C1 segment of cervical spinal cord (tissue), 14 donors: ENCODE measurements at regions not wholly inside any gene's neighbourhood (a gene's known extent, or its start where the extent isn't known, plus 50 kb on each side); places are given as distances from the start of the nearest gene placed in this dataset.

ENCODE experiments used
- DNase-seq, 14 donors: peaks; one replicate each; lab custom pipeline; 2025; lab: John Stamatoyannopoulos, UW

- DNase-seq = no peak
Measured at GRCh38 chr7:16233517-16233916, 187.8 kb downstream of the CRPPA start.

DNA sequence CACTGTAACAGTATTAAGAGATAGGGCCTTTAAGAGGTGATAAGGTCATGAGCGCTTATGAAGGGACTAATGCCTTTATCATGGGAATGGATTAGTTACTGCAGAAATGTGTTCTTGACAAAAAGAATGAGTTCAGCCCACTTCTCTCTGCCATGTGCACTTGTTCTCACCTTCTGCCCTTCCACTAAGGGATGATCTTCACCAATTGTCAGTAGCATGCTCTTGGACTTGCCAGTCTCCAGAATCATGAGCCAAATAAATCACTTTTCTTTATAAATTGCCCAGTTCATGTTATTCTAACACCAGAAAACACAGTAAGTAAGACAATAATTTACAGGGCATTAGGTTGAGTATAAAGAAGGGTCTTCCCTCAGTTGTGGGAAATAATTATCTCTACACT is 189.1 kb downstream of the CRPPA start:
- no peak for DNase-seq

DNA sequence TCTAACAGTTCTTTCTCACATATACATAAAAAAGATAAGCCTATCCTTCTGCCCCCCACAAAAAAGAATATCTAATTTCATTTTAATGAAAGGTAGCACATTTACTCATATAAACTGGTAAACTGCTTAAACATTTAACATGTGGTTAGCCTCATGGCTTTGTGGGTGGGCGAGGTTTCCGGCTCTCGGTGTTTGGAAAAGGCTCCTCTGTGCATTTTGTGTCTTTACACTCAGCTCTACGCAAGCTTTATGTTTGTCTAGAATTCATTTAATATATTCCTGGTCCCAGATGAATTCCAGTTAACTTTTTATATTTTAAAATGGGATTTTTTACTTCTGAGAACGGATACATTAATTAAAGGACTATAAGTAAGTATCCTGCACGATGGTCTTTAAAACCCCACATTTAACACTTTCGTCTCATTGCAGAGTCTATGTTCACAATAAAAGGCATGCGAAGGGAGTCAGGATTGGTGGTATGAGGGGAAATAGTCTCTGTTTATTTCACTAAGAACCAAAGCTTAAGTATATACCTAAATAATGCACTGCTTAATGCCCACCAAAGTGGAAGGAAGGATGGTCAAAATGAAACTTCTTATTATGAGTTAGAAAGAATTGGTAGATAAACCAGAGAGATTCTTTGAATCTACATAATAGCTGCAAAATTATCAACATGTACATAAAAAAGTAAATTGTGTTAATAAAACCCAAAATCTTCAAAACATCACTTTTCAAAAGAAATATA is 197.2 kb downstream of the CRPPA start:
- no peak for DNase-seq

- DNase-seq = no peak
Measured at GRCh38 chr7:16212610-16213009, 208.7 kb downstream of the CRPPA start.

DNA sequence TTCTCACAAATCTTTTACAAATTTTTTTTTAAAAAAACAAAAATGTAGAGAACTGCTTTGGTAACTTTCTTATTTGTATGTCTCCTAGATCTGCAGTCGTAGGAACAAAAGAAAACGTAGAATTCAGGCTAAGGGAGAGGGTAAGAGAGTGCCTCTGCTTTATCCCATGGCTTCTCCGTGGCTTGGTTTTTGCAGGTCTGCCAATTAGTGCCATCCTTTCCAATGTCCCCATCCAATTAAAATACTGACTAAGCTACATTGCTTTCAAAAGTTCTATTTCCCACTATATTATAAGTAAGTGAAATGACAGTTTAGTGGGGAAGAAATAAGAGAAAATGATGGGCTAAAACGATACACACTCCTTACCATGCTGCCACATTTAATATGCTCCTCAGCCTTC is 209.3 kb downstream of the CRPPA start:
- DNase-seq = no peak

GRCh38 chr7:16211402-16211925 is 209.9 kb downstream of the CRPPA start:
- no peak for DNase-seq

DNA sequence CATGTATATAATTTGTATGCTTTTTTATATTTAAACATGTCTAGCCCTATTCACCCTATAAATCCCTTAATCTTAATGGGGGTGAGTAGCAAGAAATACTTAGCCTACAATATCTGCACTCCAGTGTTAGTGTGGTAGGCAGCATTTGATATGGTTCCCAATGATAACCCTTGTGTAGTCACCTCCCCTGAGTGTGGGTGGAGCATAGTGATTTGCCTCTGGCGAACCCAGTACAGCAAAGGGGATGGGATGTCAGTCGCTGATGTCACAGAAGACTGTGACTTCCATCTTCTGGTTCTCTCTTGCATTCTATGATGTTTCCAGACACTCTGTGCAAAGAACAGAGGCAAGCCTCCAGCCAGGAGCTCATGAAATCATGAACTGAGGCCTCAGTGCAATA is 211.2 kb downstream of the CRPPA start:
- no peak for DNase-seq

DNA sequence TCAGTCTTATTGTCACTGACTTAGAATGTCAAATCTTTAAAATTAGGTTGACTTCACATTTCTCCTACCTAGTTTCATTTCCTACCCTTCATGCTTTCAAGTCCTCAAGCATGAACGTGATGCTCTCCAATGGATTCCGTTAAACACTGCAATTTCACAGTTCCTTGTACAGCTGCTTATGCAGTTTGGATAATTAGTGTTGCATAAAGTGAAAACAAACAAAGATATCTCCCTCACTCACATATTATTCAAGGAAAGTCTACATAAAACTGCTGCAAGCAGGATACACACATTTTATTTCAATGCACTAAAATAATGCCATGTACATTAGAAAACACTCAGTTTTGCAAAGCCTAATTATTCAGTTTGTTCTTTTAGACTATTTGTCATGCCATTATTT is 214.0 kb downstream of the CRPPA start:
- DNase-seq = no peak

- no peak for DNase-seq
Measured at GRCh38 chr7:16205466-16205865, 215.9 kb downstream of the CRPPA start.

DNA sequence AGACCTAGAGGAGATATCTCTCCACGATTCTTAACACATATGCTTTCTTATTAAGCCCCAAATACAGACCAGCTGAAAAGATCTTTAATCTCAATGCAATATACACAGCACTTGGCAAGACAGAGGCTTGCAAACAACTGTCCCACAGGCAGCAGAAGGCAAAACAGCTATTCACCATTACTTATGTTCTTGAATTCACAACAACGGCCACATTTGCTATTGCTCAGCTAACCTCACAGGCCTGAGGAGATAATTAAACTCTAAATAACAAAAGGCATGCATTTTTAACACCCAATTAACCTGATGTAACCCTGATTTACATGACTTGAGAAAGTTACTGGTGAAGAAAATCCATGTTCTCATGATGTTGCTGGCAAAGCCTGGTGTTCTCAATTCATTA is 216.4 kb downstream of the CRPPA start:
- no peak for DNase-seq

- no peak for DNase-seq
Measured at GRCh38 chr7:16203065-16203464, 218.3 kb downstream of the CRPPA start.

DNA sequence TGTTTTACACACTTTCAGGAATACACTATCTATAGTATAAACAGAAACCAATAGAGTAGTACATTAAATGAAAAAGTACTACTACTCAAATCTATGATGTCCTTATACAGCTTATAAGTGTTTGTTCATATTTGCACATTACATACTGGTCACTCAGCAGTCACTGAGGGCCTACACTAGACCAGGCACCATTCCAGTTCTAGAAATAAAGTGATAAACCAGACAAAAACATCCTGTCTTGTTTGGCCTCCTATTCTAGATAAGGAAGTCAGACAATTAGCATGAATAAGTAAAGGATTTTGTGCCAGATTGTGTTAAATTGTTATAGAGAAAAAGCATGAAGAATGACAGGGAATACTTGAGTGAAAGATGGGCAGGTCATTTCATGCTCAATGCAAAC is 219.0 kb downstream of the CRPPA start:
- no peak for DNase-seq

DNA sequence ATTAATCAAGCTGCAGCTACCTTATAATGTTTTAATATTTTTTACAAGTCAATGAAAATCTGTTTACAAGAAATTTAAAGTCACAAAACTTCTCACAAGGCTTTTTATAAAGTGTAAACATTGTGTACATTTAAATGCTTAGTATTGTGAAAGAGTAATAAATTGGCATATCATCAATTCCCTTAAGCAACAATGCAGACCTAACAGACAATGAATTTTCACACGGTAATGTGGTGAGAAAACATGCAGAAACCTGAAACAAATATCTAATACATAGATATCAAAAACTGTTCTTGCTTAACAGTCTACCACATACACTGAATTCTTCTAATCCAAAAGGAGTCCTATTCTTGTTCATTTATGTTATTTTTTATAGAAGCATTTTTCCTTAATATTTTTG is 220.7 kb downstream of the CRPPA start:
- DNase-seq = no peak

DNA sequence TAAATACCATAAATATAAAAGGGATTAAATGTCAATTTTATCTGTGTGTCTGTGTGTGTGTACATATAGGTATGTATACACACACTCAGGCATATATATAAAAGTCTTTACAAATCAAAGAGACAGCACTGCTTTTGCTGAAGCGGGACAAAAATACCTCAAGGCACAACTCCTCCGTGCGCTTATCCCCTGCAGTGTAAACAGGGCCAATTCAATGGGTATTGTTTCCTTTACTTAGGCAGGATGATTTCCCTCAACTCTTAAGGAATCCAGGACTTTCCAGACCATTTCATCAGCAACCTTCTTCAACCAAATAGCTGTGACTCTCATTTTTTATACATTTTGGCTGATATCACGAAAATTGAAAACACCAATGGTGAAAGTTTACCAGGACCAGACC is 227.7 kb downstream of the CRPPA start:
- DNase-seq = no peak

- no peak for DNase-seq
Measured at GRCh38 chr7:16189026-16189715, 232.2 kb downstream of the CRPPA start.

DNA sequence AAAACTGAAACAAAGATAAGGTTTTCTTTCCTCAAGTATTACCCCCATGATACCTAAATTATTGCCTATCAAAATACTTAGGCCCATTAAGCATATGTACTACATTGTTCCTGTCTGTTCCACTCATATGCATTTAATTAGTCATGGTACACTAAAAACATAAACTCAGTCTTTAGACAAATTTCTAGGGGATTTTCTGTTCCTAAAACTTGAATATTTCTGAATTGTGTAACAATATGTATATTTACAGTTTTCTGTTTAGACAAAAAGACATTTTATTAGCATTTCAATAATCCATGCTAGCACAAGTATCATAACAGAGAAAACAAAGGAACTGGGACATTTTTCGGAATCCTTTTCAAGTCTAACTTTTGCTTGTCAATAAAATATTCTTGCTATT is 234.2 kb downstream of the CRPPA start:
- no peak for DNase-seq

- no peak for DNase-seq
Measured at GRCh38 chr7:16178585-16178984, 242.8 kb downstream of the CRPPA start.

- no peak for DNase-seq
Measured at GRCh38 chr7:16178092-16178491, 243.2 kb downstream of the CRPPA start.

- no peak for DNase-seq
Measured at GRCh38 chr7:16174253-16174652, 247.1 kb downstream of the CRPPA start.

DNA sequence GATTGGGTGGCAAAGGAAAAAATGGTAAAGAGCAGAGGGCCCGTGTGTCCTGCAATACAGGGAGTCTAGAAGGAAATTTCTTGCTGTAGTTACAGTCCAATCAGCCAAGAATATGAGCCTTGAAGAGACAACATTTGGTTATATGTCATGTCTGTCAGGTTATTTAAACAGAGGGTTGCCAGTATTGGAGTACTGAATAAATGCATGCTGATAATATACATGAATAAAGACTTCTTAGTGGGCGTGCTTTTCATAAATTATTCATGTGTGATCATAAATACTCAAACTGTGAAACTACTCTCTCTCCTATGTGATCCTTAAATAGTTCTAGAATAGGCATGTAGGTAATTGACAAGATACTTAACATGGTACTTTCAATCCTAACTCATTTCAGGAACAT is 249.0 kb downstream of the CRPPA start:
- DNase-seq = no peak

- no peak for DNase-seq
Measured at GRCh38 chr7:16171928-16172327, 249.4 kb downstream of the CRPPA start.

DNA sequence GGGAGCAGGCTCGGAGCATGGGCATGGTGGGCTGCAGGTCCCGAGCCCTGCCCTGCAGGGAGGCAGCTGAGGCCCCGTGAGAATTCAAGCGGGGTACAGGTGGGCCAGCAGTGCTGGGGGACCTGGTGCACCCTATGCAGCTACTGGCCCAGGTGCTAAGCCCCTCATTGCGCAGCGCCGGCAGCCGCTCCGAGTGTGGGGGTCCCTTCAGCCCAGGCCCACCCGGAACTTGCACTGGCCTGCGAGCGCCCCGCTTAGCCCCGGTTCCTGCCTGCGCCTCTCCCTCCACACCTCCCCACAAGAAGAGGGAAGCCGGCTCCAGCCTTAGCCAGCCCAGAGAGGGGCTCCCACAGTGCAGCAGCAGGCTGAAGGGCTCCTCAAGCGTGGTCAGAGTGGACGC is 250.7 kb downstream of the CRPPA start:
- no peak for DNase-seq

- DNase-seq = no peak
Measured at GRCh38 chr7:16169537-16169936, 251.8 kb downstream of the CRPPA start.
